HG02678 (cell line): ENCODE measurements at regions not wholly inside any gene's neighbourhood (a gene's known extent, or its start where the extent isn't known, plus 50 kb on each side); places are given as distances from the start of the nearest gene placed in this dataset.

Experiments
- ATAC-seq: cut with Tn5 transposase; IDR thresholded peaks from one replicate; pipeline ENCODE4 v1.9.1; 2021; ENCODE audit warnings: mild to moderate bottlenecking, moderate library complexity; ENCODE audit not compliant: unreplicated experiment

DNA sequence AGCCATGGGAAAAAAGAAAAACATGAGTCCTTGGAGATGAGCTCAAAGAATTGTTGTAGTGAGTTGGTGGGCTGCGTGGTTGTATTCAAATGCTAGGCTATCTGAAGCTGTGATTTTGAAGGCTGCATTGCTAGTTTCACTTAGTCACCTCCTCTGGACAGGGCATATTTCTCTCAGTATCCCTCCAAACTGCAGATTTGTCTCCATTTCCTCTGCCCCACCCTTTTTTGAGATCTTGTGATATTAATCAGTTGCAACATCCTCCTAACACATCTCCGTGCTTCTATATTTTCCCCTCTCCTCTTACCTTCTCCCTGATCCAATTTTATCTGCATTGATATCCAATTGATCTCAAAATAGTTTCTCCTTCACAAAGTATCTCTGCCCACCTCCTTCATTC, 1048.0 kb upstream of the WWC1 start:
- ATAC-seq, result no peak

GRCh38 chr5:167244583-167244982, 1046.9 kb upstream of the WWC1 start:
- ATAC-seq, result no peak

GRCh38 chr5:167245868-167246267, 1045.6 kb upstream of the WWC1 start:
- no peak for ATAC-seq

DNA sequence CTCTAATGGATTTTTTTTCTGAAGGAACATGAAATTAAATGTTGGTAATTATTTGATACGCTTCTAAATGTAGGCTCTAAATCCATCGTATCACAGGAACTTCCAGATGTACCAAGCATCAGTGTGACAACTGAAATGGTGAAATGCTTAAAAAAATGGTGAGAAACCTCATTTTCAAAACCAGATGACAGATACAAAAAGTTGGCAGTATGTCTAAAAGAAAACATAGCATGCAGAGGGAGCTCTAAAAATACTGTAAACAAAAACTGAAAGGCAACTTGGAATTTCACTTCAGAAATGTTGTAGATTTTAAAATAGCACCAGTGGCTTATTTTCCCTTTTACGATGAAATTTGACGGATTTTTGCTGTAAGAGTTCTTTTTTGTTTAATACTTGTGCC, 1043.6 kb upstream of the WWC1 start:
- no peak for ATAC-seq

- ATAC-seq, result no peak
Measured at GRCh38 chr5:167248257-167248656, 1043.2 kb upstream of the WWC1 start.

GRCh38 chr5:167250996-167251395, 1040.4 kb upstream of the WWC1 start:
- no peak for ATAC-seq

DNA sequence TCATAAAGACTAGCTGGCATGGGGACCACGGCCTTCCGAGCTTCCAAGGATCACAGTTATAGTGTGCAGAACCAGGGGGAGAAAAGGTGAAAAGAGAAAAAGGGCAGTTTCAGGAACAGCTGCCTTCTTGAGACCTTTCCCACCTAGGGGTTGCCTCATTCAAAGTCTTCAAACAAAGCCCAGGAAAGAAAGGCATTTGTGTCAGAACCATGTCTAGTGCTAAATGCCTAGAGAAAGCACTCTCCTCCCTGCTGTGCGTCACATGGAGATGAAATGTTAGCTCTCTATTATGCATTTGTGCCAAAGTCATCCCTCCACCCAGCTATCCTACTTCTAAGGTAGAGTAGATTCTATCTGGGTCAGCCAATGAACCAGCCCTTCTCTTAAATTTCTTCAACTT, 1037.3 kb upstream of the WWC1 start:
- no peak for ATAC-seq

DNA sequence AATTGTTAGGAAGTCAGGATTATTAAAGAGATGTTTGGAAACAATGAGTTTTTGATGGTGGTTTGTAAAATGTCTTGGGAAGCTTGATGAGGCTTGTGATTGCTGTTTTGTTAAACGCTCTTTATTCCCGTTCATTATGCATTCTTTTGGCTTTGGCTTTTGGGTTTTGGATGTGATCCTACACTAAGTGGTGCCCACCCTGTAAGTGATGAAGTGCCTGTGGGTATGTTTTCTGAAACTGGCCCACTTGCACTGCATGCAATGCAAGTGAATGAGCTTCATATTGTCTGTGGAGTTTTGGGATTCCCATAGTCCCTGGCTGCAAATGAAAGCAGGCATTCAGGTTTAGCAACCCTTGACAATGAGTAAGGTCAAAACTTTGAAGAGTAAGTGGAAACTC, 1035.5 kb upstream of the WWC1 start:
- no peak for ATAC-seq

- no peak for ATAC-seq
Measured at GRCh38 chr5:167259806-167260205, 1031.6 kb upstream of the WWC1 start.

GRCh38 chr5:167261309-167262100, 1029.9 kb upstream of the WWC1 start:
- no peak for ATAC-seq

DNA sequence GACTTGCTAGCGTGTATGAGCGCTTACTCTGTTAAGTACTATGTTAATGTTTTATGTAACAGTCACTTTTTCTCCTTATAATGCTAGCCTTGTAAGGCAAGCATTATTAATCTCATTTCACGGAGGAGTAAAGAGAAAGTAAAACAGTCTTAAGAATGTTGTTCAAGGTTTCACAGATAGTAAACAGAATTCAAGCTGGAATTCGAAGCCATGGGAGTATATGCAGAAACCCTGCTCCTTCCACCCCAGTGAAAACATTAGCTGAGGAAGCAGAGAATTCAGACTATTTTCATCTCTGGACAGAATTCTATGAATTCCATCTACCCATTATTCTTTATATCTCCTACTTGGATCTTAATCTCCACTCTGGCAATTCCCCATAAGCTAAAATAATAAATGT, 1028.3 kb upstream of the WWC1 start:
- no peak for ATAC-seq

DNA sequence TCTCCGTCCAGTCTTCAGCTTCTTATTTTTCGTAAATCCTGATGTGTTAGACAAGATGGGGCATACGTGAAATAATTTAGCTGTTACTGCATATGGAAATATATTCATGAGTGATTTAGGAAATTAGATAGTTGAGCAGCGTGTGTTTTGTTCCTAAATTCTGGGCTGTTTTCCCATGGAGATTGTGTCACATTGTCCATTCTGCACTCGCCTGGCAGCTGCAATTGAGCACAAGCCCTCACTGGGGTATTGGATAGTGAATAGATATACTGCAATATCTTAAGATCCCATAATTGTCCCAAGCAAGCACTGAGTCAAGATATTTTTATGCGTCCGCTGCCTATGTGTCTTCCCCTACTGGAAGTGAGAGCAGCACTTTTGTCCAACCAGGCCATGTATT, 1027.1 kb upstream of the WWC1 start:
- ATAC-seq, result no peak

- no peak for ATAC-seq
Measured at GRCh38 chr5:167268337-167268736, 1023.1 kb upstream of the WWC1 start.

DNA sequence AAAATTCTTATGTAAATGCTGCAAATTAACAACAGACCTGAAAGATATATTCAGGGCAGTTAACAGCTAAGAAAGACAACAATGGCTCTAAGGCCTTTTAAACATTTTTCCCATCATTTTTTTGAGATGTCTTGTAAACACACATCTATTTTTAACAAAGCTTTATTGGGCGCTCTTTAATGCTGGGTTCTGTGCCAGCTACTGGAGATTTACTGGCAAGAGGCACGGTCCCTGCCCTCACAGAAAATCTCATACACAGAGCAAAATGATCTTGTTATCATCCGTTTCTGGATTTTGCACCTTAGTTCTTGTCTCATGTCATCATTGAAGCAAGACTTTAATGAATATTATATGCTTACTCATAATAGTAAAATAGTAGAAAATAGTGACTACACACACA, 1022.3 kb upstream of the WWC1 start:
- no peak for ATAC-seq

GRCh38 chr5:167271081-167271480, 1020.4 kb upstream of the WWC1 start:
- no peak for ATAC-seq

- ATAC-seq, result no peak
Measured at GRCh38 chr5:167271511-167271910, 1019.9 kb upstream of the WWC1 start.

DNA sequence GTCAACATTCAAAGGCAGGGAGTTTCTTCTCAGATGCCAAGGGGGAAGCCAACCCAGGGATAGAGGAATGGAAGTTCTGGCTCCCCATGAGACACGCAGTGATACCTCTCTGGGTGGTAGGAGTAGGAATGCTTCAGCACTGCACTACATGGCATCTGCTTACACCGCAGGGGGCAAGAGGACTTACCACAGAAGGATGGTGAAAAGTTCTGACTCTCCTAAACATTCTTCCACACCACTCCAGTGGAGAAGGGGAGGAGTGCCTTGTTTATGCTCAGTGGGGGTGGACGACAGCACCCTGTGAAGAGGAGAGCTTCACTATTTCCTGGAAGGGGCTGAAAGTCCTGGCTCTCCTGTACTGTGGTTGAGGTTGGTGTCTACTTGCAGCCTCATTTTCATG, 1011.3 kb upstream of the WWC1 start:
- no peak for ATAC-seq

- no peak for ATAC-seq
Measured at GRCh38 chr5:167281925-167282324, 1009.5 kb upstream of the WWC1 start.

DNA sequence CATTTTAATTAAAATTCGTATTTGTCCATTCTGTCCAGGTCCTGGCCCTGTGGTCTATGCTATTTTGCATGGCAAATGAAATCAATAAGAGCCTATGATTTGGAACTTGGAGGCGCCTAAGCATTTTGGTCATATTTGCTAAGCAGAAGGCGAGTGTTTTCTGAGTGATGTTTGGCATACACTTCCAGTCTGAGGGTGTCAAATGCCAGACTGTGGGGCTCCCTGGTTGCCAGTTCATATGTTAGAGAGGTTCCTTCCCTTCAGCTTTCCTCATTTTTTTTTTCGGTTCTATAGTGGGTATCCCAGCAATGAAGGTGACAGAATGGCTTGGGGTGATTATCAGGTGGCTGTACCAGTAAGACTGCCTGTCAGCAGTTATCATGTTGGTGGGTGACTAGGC, 1007.8 kb upstream of the WWC1 start:
- ATAC-seq, result no peak

GRCh38 chr5:167284222-167284890, 1007.1 kb upstream of the WWC1 start:
- no peak for ATAC-seq

DNA sequence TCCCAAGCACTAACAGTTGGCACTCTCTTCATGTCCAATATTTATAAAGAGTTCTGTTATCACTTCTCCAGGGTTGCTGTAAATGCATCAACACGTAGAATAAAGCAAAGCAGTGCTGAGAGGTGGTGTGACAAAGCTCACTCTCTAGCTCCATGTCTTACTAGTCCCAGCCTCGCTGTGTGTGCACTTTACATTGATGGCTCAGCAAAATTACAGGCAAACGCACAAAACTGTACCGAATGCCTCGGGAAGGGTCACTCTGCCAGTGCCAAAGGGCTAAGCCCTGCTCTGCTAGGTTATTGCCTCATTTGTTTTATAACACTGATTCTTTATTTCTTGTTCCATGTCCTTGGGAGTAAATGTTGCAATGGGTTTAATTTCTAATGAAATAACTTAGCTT, 1005.9 kb upstream of the WWC1 start:
- no peak for ATAC-seq

- ATAC-seq, result no peak
Measured at GRCh38 chr5:167286891-167287290, 1004.6 kb upstream of the WWC1 start.

DNA sequence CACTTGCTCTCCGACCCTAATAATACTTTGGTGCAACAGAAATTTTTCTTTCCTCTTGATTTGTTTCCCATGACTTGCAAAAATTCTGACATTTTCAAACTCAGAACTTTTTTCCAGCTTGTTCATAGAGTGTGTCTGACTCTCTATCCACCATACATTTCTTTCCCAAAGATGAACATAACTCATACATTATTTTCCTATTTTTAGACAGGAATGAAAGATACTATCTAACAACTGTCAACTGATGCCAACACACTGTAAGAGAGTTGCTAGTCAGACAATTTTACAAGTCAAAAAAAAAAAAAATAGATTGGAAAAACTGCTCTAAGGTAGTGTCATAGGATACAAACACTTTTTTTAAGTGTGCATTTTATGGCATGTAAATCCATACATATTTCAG, 1001.0 kb upstream of the WWC1 start:
- ATAC-seq, result no peak
